Pancreas (tissue), 10 donors: ENCODE measurements at regions not wholly inside any gene's neighbourhood (a gene's known extent, or its start where the extent isn't known, plus 50 kb on each side); places are given as distances from the start of the nearest gene placed in this dataset.

Experiments
- ATAC-seq, 4 donors: fragments of 200-7000 bp; cut with Tn5 transposase; one replicate each; pipeline versions ENCODE4 v1.8.0 to v1.9.1; 2020; ENCODE audit warnings: mild to moderate bottlenecking in 4 of 4, moderate library complexity in 4 of 4
- DNase-seq, 6 donors: peaks; one replicate each; pipeline ENCODE4 v3.0.0-alpha.2; 2020
- FAIRE-seq: peaks from 2 replicates; lab custom pipeline; 2012; peaks lifted over from hg19 to GRCh38; lab: Jason Lieb, UNC
- H3K27ac ChIP-seq, 4 donors: fragments of 200-600 bp; sonication (generic); 1 replicate in 3 of 4; 2 replicates in 1 of 4; pipeline versions ENCODE4 v1.5.0 to v1.8.0; 2020
- H3K27me3 ChIP-seq, 4 donors: fragments of 200-600 bp; one replicate each; pipeline ENCODE4 v1.8.0; 2021
- H3K36me3 ChIP-seq, 3 donors: fragments of 200-600 bp; sonication (generic) in 1 of 3; one replicate each; pipeline versions ENCODE4 v1.5.0 to v1.8.0; 2020 to 2021
- H3K4me1 ChIP-seq, 3 donors: fragments of 200-600 bp; one replicate each; pipeline ENCODE4 v1.8.0; 2021
- H3K4me3 ChIP-seq, 4 donors: fragments of 200-600 bp; sonication (generic) in 2 of 4; one replicate each; pipeline versions ENCODE4 v1.5.0 to v1.8.0; 2020 to 2021
- H3K9me3 ChIP-seq, 4 donors: fragments of 200-600 bp; one replicate each; pipeline ENCODE4 v1.8.0; 2021
- WGBS, 2 donors: extraction: QIAGEN DNeasy Blood & Tissue Kit; methylation state at CpG; one replicate each; pipeline ENCODE4 v1.1.7; 2013; 5-methylcytosine and 5-hydroxymethylcytosine counted together
- intact Hi-C, 3 donors: fragments of 100-400 bp; cut with DNase I; formaldehyde crosslinking; loops; one replicate each; pipeline versions ENCODE4 v1.11.1 to v1.14.2; 2022
- TF ChIP-seq, protein P1 (sequence below), 4 donors: fragments of 200-600 bp; sonication (generic) in 3 of 4; IDR thresholded peaks; one replicate each; pipeline versions ENCODE4 v1.5.0 to v1.8.0; 2021; ENCODE audit warnings: antibody characterized with exemption in 4 of 4
- donor health status: healthy with polysubstance abuse.
- donor health status: DM: no; HTN: no; CAD: no; lungs with moderate emphysema.
- donor health status: DM: no; HTN: no; CAD: no.
- donor health status: control.
- donor health status: control.
- donor health status: Bipolar disorder and iron deficiency.
- donor health status: DM: yes; HTN: yes; CAD: no.
- donor health status: DM: no; HTN: no; CAD: no.
- donor health status: DM: no; HTN: no; CAD: no.
- donor health status: DM: yes; HTN: yes; CAD: no.

GRCh38 chr20:57892471-57892870, 182.7 kb upstream of the PMEPA1 start:
- no peaks in the 10 kb centered on the region for H3K36me3 ChIP-seq
- DNase-seq = no peak
- no peaks in the 10 kb centered on the region for H3K27me3 ChIP-seq
- H3K27ac ChIP-seq = no peak overlapping the region
- no peak overlapping the region for H3K4me3 ChIP-seq
- no peak for FAIRE-seq
- WGBS, 2 donors = 62 to 64% methylated on average over 10 of the region's 10 CpGs
- H3K4me1 ChIP-seq = peaks cover 0 to 2% (median 0%) of the 10 kb centered on the region in 3 donors
- TF ChIP-seq, protein P1, sequence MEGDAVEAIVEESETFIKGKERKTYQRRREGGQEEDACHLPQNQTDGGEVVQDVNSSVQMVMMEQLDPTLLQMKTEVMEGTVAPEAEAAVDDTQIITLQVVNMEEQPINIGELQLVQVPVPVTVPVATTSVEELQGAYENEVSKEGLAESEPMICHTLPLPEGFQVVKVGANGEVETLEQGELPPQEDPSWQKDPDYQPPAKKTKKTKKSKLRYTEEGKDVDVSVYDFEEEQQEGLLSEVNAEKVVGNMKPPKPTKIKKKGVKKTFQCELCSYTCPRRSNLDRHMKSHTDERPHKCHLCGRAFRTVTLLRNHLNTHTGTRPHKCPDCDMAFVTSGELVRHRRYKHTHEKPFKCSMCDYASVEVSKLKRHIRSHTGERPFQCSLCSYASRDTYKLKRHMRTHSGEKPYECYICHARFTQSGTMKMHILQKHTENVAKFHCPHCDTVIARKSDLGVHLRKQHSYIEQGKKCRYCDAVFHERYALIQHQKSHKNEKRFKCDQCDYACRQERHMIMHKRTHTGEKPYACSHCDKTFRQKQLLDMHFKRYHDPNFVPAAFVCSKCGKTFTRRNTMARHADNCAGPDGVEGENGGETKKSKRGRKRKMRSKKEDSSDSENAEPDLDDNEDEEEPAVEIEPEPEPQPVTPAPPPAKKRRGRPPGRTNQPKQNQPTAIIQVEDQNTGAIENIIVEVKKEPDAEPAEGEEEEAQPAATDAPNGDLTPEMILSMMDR (IDR thresholded peaks at IDR 0.05) = no peak
- H3K9me3 ChIP-seq = no peaks in the 10 kb centered on the region
- intact Hi-C loops = no loop called here
- no peak for ATAC-seq

GRCh38 chr20:57891014-57891413, 181.2 kb upstream of the PMEPA1 start:
- ATAC-seq = no peak

DNA sequence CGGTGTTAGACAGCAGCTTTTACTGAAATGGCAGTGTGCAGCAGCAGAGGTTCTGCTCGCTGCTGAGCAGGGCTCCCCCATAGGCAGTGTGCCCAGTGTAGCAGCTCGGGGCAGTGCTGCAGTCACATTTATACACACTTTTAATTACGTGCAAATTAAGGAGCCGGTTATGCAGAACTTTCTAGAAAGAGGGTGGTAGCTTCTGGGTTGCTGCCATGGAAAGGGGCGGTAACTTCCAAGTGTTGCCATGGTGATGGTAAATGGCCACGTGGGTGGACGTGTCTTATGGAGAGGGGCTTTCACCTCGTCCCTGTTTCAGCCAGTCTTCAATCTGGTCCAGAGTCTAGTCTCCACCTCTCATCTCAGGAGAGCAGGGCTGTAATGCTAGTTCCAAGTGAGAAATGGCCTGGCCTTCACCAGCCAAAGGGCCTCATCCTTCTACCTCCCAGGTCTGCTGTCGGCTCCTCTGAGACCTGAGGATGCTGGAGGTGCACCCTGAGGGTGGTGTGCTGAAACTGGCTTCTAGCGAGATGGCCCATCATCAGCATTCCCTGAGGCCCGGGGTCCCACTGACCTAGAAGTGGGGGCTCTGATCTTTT, 180.5 kb upstream of the PMEPA1 start:
- TF ChIP-seq, protein P1 (IDR thresholded peaks at IDR 0.05) = no peak
- Histone ChIP-seq H3K27ac (no peak overlapping the region), H3K4me1 (no peaks in the 10 kb centered on the region), H3K36me3 (no peaks in the 10 kb centered on the region), H3K27me3 (no peaks in the 10 kb centered on the region), H3K4me3 (no peak overlapping the region), H3K9me3 (no peaks in the 10 kb centered on the region)
- intact Hi-C loops = no loop called here
- WGBS, 2 donors = 56 to 64% methylated on average over 12 of the region's 12 CpGs
- ATAC-seq (no peak), DNase-seq (no peak), FAIRE-seq (no peak)

More at GRCh38 chr20:57891014-57891413, 181.2 kb upstream of the PMEPA1 start:
- Histone ChIP-seq H3K36me3 (no peaks in the 10 kb centered on the region), H3K4me1 (no peaks in the 10 kb centered on the region), H3K27me3 (no peaks in the 10 kb centered on the region), H3K9me3 (no peaks in the 10 kb centered on the region), H3K4me3 (no peak overlapping the region), H3K27ac (no peak overlapping the region)
- TF ChIP-seq, protein P1 (IDR thresholded peaks at IDR 0.05) = no peak
- intact Hi-C loops = no loop called here
- DNase-seq = no peak
- no peak for FAIRE-seq
- 56 to 65% methylated on average over 5 of the region's 5 CpGs for WGBS, 2 donors

- H3K27ac ChIP-seq = no peak overlapping the region
- intact Hi-C loops = no loop called here
- ATAC-seq (no peak), DNase-seq (no peak), FAIRE-seq (no peak)
- no peak overlapping the region for H3K4me3 ChIP-seq
- TF ChIP-seq, protein P1 (IDR thresholded peaks at IDR 0.05) = no peak
- H3K27me3 ChIP-seq = no peaks in the 10 kb centered on the region
- H3K9me3 ChIP-seq = no peaks in the 10 kb centered on the region
- 61 to 64% methylated on average over 5 of the region's 5 CpGs for WGBS, 2 donors
- no peaks in the 10 kb centered on the region for H3K4me1 ChIP-seq
- H3K36me3 ChIP-seq = no peaks in the 10 kb centered on the region
Measured at GRCh38 chr20:57888591-57888990, 178.8 kb upstream of the PMEPA1 start.

GRCh38 chr20:57884956-57885355, 175.1 kb upstream of the PMEPA1 start:
- Histone ChIP-seq H3K27ac (no peak overlapping the region), H3K4me1 (no peaks in the 10 kb centered on the region), H3K4me3 (no peak overlapping the region), H3K27me3 (no peaks in the 10 kb centered on the region), H3K36me3 (no peaks in the 10 kb centered on the region), H3K9me3 (no peaks in the 10 kb centered on the region)
- DNase-seq = no peak
- FAIRE-seq = no peak
- TF ChIP-seq, protein P1 (IDR thresholded peaks at IDR 0.05) = no peak
- intact Hi-C loops = no loop called here
- 73 to 88% methylated on average over 5 of the region's 5 CpGs for WGBS, 2 donors
- no peak for ATAC-seq
